ENCODE measurements at regions not wholly inside any gene's neighbourhood (a gene's known extent, or its start where the extent isn't known, plus 50 kb on each side); places are given as distances from the start of the nearest gene placed in this dataset.

DNA sequence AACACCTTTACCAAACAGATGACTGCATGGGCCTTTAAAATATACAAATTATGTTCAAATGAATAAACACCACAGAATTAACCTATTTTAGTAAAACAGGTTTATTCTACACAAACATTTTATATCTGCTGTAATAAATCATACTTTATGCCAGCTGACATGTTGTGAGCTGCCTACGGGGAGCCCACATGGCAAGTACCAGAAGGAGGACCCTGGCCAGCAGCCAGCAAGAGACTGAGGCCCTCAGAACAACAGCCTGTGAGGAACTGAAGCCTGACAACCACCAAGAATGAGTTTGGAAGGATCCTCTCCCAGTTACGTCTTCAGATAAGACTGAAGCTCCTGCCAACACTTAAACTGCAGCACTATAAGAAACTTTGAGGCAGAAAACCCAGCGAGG, 377.0 kb downstream of the PDGFC start:
- 28 to 38% methylated on average over 3 of the region's 3 CpGs for WGBS, 2 donors
- no peak overlapping the region for H3K4me3 ChIP-seq (ENCODE audit: low read depth, poor library complexity, severe bottlenecking)
- TF ChIP-seq POLR2A (IDR thresholded peaks at IDR 0.05), result no peak
- TF ChIP-seq, protein P1, sequence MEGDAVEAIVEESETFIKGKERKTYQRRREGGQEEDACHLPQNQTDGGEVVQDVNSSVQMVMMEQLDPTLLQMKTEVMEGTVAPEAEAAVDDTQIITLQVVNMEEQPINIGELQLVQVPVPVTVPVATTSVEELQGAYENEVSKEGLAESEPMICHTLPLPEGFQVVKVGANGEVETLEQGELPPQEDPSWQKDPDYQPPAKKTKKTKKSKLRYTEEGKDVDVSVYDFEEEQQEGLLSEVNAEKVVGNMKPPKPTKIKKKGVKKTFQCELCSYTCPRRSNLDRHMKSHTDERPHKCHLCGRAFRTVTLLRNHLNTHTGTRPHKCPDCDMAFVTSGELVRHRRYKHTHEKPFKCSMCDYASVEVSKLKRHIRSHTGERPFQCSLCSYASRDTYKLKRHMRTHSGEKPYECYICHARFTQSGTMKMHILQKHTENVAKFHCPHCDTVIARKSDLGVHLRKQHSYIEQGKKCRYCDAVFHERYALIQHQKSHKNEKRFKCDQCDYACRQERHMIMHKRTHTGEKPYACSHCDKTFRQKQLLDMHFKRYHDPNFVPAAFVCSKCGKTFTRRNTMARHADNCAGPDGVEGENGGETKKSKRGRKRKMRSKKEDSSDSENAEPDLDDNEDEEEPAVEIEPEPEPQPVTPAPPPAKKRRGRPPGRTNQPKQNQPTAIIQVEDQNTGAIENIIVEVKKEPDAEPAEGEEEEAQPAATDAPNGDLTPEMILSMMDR (IDR thresholded peaks at IDR 0.05), result no peak
- peak in 1 of 2 donors; percentile 33 for DNase-seq (ENCODE audit: low spot score in 2 of 2)
- intact Hi-C loops (cut with DNase I; ENCODE audit: low total_unique reads), result no loop called here

DNA sequence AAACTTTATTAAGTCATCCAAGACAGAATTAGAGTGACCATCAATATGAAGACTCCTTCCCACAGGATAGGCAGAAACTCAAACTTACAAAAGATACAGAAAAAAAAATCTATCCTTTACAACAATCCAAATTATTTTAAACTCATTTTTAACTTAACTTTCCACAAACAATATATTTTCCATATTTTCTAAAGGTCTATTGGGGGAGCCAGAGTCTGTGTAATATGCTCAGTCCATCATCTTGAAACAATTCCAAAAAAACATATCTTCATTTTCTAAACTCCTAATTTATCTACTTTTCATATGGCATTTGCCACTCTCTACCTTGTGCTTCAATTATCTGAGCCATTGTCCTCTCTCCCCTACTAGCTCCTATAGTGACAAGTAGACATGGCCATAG, 378.1 kb downstream of the PDGFC start:
- no peak overlapping the region for H3K4me3 ChIP-seq (ENCODE audit: low read depth, poor library complexity, severe bottlenecking)
- no peak for TF ChIP-seq POLR2A (IDR thresholded peaks at IDR 0.05)
- TF ChIP-seq, protein P1 (IDR thresholded peaks at IDR 0.05), result no peak
- no peak for DNase-seq (ENCODE audit: low spot score in 2 of 2)
- intact Hi-C loops (cut with DNase I; ENCODE audit: low total_unique reads), result no loop called here

DNA sequence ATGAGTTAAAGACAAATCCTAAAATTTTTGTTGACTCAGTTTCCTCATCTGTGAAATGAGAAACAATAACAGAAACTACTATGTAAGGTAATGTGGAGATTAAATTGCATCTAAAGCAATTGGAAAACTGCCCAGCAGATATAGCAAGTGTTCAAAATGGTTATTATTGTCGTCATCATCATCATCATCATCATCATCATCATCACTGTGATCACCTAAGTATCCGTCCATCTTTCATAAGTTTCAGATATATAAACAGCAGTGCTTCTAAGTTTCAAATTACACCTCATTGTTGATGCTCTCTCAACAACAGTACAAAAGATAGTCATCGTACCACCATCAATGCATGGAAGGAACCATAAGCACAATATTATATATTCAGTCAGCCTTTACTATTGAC, 379.9 kb downstream of the PDGFC start:
- TF ChIP-seq POLR2A (IDR thresholded peaks at IDR 0.05), result no peak
- TF ChIP-seq, protein P1 (IDR thresholded peaks at IDR 0.05), result no peak
- WGBS, 2 donors, result 91 to 95% methylated on average over 3 of the region's 3 CpGs
- no peak for DNase-seq (ENCODE audit: low spot score in 2 of 2)
- H3K4me3 ChIP-seq (ENCODE audit: low read depth, poor library complexity, severe bottlenecking), result no peak overlapping the region
- intact Hi-C loops (cut with DNase I; ENCODE audit: low total_unique reads), result no loop called here

DNA sequence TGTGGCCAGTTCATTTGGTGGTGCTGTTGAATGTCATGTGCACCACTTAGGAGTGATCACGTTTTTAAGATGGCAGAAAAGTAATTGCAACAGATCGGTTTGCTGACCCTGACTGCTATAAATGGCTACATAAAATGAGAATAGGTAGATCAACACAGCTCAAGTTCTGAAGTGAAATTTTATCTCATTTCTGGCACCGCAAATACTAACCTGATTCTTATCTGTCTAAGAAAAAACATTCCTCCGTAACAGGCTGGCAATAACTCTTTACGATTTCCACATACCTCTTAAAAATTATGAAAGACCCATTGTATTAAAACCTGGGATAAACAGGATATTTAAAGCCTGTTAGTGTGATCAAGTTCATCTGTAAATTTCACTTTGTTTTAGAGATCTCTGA, 387.5 kb downstream of the PDGFC start:
- DNase-seq (ENCODE audit: low spot score in 2 of 2), result no peak
- 46 to 55% methylated on average over 5 of the region's 5 CpGs for WGBS, 2 donors
- H3K4me3 ChIP-seq (ENCODE audit: low read depth, poor library complexity, severe bottlenecking), result no peak overlapping the region
- TF ChIP-seq, protein P1 (IDR thresholded peaks at IDR 0.05), result no peak
- no peak for TF ChIP-seq POLR2A (IDR thresholded peaks at IDR 0.05)
- intact Hi-C loops (cut with DNase I; ENCODE audit: low total_unique reads), result no loop called here

DNA sequence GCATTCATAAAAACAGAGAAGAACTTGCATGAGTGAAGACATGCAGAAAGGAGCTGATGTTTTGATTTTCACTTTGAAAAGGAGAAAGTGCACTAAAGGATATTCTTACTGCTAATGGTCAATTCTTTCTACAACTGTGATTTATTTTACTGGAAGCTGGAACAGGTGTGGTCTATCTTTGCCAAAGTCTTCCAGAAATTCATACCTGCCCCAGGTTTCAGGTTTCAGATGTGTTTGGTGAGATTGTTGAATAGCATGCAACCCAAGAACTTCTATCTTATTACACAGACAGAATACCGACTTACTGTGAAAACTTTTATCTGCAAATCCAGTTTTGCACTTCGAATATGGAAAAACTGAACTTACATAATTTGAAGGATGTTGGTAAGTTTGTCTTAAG, 388.3 kb downstream of the PDGFC start:
- intact Hi-C loops (cut with DNase I; ENCODE audit: low total_unique reads), result no loop called here
- no peak overlapping the region for H3K4me3 ChIP-seq (ENCODE audit: low read depth, poor library complexity, severe bottlenecking)
- TF ChIP-seq POLR2A (IDR thresholded peaks at IDR 0.05), result no peak
- TF ChIP-seq, protein P1 (IDR thresholded peaks at IDR 0.05), result no peak
- 64 to 71% methylated on average over 2 of the region's 2 CpGs for WGBS, 2 donors
- DNase-seq (ENCODE audit: low spot score in 2 of 2), result no peak

DNA sequence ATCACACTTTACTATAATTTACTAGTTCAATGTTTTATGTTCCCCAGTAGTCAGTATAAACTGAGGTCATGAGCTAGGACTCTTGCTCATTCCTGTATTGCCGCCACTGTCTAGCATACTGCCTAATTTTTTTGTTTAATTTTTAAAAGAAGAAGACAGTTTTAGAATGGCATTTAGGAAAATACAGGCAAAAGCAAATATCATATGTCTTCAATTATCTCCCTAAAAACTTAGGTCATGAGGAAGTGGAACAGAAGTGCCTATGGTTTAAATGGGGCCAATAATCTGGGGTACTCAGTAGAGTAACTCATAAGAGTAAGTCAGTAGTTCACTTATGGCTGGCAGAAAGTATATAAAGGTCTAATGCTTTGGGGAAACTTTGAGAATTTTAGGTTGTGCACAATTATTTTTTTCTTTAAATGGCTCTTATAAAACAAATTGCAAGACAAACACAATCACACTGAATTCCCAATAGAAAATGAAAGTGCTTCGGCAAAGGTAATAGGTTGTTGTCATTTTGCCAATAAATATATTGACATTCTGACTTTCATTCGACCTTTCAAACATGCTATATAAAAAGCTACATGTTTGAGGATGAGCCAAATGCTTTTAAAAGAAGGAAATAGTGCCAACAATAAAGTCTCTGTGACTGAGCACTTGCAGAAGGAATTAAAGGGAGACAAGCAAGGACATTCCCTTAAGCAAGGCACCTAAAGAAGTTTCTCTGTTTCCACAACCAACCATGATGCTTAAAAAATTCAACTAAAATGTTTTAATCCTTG, 390.1 kb downstream of the PDGFC start:
- no peak for DNase-seq (ENCODE audit: low spot score in 2 of 2)
- WGBS, 2 donors, result 29 to 41% methylated on average over 3 of the region's 3 CpGs
- intact Hi-C loops (cut with DNase I; ENCODE audit: low total_unique reads), result no loop called here
- TF ChIP-seq, protein P1 (IDR thresholded peaks at IDR 0.05), result no peak
- TF ChIP-seq POLR2A (IDR thresholded peaks at IDR 0.05), result no peak
- no peak overlapping the region for H3K4me3 ChIP-seq (ENCODE audit: low read depth, poor library complexity, severe bottlenecking)

All from lower leg skin (tissue), 4 donors.